GM19324 (cell line): ENCODE measurements at regions not wholly inside any gene's neighbourhood (a gene's known extent, or its start where the extent isn't known, plus 50 kb on each side); places are given as distances from the start of the nearest gene placed in this dataset.
A peak's percentile ranks its signal among the peaks of the same experiment; 100 is the strongest.

Experiments used
- ATAC-seq: cut with Tn5 transposase; IDR thresholded peaks from one replicate; pipeline ENCODE4 v1.9.1; 2021; ENCODE audit warnings: mild to moderate bottlenecking, moderate library complexity; ENCODE audit not compliant: unreplicated experiment, low FRiP score

DNA sequence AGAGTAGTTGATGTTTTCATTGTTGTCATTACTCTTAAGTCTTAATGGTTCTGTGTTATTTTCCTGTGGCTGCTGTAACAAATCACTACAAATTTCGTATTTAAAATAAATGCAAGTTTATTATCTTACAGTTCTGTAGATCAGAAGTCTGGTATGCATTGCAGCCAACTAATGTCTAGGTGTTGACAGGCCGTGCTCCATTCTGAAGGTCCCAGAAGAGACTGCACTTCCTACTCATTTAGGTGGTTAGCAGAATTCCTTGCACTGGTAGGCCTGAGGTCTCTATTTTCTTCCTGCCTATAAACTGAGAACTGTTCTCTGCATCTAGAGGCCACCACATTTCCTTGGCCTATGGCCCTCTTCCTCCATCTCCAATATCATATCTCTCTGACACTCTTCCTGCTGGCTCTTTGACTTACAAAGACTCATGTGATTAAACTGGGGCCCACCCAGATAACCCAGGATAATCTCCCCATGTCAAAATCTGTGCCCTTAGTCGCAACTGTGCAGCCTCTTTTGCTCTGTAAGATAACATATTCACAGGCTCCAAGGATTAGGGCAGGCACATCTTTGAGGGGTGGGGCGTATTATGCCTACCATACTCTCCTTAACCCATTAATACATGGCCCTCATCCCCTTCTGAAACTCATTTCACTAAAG lies 468.4 kb downstream of the FOXO1 start:
- no peak for ATAC-seq

DNA sequence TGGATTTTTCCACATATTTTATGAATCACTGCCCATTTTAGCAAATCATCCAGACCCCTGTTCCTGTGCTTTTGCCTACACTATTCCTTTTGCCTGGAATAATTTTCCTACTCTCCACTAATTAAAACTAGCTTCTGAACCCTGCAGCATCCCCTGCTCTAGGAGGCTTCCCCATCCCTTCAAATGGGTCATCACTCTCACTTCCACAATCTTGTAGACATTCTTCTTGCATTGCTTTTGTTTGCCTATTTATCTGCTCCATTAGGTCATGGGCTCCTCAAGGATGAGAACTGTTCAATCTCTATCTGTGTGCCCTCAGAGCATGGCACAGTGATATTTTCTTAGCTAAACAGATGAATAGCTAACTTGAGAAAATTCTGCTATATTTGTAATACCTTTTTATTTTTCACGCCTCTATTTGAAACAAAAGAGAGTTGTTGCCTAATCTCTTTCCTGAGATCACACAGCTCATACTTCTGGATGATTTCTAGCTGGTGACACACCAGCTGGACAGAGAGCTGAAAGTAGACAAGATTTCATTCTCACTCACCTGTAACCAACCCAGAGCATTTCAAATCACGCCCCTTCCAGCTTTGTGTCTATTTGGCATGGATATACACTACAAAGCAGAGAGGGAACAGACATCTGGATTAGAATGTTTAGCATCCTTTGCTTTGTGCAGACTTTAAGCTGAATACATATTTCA lies 466.0 kb downstream of the FOXO1 start:
- ATAC-seq = no peak

DNA sequence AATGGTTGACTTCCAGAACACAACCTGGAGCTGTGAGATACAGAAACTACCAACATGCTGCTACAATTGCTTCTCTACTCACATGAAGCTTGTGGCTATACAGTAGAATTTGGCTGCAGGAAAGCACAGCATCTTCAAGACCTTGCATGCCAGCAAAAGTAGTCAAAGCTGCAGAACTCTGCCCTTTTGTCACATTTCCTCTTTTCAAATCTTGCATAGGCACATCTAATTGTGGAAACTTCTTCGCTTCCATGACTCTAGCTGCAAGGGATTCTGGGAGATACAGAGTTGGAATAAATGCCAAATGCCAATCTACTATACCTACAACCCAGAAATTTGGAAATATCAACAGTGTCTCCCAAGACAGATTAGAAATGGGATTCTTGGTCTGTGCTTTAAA lies 462.2 kb downstream of the FOXO1 start:
- ATAC-seq = no peak

DNA sequence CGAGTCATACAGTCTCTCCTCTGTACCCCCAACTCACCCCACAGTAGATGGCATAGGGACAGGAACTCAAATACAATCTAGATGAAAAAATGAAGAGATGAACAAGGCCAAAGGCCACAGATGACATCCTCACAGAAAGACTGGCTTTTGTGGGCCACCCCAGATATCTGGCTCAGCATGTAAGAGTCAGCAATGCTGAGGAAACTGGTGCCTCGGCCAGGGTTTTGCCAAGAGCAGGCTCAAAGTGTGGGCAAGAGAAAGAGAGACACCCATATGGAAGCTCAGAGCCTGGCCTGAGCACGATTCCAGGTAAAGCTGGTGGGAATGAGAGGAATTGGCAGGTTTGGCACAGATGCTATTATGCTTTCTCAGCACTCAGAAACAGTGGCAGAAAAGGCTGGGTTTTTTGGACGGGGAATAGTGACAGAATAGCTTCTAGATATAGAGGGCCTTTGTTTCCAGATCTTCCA lies 460.6 kb downstream of the FOXO1 start:
- ATAC-seq = no peak

DNA sequence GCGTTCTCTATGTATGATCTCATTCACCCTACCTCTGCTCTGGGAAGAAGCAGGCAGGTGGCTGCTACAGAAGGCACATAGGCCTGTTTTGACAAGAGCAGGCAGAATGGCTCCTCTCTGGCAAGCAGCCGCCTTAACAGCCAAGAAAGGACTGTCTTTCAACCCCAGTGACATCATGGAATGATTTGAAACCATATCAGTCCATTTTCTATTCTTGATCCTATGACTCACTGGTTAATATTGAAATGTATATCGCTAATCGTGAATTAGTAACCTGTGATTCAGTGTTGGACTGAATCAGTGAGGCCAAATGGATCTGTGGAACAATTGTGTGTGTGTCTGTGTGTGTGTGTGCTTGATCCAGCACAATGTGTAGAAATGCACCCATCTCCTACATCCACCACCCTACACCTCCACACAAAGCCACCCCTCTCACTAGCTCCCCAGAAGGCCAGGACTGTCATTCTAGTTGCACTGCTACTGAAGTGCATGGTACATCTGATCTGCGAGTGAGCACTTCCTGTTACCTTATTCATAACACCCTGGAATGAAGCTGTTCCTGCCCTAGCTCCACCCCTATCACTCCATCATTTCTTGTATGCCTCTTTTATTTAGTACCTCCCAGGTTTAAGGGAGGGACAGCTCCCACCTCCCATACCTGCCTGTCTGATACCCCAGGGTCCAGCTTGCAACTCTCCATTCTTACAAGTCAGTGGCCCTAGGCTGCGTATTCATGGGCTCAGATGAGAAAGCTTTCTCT lies 460.0 kb downstream of the FOXO1 start:
- ATAC-seq = peak; percentile 48

DNA sequence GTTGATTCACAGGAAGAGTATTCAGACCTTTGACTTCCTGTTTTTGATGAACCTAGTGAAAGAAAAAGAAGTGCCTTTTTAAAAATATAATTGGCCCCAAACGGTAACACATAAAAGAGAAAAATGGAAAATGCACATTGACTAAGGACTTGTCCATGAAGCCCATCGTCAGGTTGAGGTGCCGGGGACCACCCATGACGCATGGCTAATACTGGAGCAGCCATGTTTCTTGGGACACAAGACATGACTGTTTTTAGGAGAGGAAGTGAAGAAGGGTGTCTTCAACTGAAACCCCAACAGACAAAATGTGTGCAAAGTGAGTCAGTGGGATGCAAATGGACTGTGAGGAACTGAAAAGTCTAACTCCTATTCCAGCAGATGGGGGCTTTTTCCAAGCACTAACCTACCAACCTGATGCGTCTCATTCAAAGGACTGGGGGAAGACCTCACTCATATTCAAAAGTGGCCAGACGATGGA lies 459.4 kb downstream of the FOXO1 start:
- peak; percentile 65 for ATAC-seq

DNA sequence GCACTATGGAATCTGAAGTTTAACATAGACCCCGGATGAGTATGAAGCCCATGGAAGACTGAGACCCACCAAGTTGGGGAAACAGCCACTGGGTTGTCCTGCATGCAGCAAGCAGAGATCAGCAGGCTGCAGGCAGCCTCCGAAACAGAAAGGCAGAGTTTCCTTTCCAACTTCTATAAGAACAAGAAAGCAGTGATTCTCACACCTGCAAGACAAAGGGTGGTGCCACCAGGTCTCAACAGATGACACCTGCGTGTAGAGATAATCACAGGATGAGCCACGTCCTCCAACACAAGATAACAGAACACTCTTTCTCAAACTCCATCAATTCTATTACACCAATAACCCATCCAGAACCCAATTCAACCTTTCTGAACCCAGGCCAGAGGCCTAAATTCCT lies 457.9 kb downstream of the FOXO1 start:
- ATAC-seq = peak; percentile 45

DNA sequence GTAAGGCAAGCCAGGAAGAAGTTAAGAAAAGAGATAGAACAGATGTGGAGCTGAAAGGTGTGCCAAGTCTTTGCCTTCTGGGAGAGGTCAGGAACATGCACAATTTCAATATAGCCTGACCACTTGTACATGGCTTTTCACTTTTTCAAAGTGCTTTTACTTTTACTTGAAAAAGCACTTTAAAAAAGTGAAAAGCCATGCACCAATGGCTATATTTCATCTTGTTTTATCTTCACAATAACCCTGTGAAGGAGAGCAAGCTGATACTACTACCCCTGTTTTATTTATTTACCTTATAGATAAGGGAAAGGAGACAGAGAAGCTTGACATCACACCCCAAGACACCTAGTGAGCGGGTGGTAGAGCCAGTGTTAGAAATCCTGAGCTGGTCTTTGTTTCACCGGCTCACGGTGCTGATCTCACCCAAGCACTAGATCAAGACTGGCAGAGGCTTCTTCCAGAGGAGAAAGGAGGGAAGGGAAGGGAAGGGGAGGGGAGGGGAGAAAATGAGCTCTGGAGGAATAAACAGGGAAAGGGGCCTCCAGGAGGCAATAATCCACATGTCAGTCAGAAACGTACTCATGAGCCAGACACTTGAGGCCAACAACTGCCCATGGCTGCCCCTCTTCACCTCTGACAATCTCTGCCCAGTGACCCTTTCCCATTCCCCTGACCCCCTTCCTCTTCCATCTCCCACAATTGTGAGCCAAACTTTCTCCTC lies 455.4 kb downstream of the FOXO1 start:
- no peak for ATAC-seq

DNA sequence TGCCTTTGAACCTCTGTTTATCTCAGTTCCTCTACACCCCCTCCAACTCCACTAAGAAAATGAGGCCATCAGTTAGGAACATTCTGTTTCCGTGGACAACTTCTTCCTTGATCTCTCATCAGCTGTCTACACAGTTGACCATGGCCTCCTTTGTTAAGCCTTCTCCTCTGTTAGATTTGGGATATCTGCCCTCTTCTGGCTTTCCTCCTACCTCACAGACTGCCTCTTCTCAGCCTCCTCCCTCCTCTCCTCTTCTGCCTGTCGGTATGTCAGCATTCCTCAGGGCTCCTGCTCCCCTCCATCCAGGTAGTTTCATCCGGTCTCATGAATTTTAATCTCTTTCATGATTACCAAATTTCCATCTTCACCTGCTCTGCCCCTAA lies 454.9 kb downstream of the FOXO1 start:
- no peak for ATAC-seq

DNA sequence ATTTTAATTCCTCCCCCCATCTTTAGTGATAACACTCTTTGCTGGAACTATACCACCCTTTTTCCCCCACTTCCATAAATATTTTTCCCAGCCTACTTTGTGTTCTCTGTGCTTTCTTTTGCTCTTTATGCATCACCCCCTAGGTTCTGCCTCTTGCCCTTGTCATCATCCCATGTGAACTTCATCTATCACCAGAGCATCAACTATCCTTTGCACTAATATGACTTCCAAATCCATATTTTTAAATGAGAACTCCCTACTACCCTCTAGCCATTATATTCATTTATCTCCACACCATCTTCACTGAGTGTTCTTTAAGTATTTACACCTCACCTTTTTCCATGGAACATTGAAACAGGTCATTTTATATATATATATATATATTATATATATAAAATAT lies 452.7 kb downstream of the FOXO1 start:
- ATAC-seq = no peak

DNA sequence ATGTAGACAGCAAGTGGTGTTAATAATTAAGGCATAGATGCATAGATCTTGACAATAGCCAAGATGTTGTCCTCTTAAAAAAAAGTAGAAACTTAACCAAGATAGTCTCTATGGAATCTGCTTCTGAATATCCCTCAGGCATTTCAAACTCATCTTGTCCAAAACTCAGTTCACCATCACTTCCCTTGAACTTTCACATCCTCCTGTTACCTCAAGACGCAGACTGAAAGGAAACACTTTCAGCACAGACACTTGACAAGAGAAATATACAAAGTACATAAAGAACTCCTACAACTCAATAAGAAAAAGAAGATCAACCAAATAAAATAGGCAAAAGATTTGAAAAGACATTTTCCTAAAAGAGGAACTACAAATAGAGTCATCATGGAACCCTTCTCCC lies 451.1 kb downstream of the FOXO1 start:
- ATAC-seq = no peak

DNA sequence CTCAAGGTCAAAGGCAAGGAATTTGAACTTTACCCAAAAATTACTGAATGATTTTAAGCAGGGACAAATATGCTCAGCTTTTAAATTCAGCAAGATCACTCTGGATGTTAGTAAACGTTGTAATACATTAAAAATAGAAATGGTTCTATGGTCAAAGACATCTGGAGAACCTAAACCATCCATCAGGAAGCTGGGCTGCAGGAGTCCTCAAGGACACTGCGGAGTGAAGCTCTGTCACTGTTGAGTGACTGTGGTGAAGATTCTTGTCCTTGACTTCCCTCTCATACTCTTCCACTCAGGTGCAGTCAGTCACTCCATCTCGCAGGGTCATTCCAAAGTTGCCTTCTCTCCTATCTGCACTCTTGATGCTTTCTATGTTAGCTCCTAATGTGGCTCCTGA lies 450.7 kb downstream of the FOXO1 start:
- no peak for ATAC-seq

DNA sequence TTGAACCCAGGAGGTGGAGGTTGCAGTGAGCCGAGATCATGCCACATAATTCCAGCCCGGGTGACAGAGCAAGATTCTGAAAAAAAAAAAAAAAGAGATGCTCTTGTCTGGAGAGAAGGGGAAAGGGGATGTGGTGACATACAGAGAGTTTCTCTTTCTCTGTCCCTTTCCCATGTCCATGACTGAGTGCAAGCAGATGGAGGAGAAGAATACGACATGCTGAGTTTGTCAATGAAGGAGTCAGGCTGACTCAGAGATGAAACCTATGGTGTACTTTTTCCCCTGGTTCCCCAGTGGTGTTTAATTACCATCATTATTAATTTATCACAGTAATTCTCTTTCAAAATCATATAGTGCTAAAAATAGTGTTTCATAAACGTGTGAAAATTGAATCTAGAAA lies 448.8 kb downstream of the FOXO1 start:
- no peak for ATAC-seq

DNA sequence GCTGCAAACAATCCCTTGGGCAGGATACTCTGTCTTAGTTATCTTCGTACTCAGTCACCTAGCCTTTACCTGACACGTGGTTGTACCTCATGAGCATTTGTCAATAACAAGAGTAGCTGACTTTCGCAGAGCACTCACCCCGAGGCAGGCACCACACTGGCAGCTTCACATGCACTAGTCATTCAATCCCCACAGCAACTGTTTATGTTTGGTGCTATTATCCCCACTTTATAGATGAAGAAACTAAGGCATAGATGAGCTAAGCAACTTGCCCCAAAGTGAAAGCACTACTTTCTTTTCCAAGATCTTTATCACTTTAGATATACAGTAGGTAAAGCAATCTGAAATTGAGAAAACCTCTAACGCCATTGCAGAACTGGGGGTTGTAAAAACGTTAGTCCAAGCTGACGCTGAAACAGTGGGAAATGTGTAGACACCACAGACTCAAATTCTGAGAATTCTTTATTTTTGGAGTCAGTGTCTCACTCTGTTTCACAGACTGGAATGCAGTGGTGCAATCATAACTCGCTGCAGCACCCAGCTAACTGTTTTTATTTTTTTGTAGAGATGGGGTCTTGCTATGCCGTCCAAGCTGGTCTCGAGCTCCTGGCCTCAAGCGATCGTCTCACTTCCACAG lies 446.0 kb downstream of the FOXO1 start:
- no peak for ATAC-seq

DNA sequence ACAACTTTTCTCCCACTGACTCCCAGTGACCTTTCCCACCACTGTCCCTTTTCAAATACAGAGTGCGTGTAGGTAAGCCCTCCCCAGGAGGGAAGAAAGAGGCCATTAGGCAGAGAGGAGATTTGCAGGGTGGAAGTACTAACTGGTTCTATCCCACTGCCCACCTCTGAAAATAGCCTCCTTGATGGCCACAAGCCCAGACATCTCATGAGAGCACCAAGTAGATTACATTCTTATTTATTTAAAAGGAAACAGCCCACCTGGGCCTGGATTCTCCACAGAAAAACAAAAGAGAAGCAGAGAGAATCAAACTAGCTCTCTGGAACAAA lies 445.3 kb downstream of the FOXO1 start:
- ATAC-seq = no peak

DNA sequence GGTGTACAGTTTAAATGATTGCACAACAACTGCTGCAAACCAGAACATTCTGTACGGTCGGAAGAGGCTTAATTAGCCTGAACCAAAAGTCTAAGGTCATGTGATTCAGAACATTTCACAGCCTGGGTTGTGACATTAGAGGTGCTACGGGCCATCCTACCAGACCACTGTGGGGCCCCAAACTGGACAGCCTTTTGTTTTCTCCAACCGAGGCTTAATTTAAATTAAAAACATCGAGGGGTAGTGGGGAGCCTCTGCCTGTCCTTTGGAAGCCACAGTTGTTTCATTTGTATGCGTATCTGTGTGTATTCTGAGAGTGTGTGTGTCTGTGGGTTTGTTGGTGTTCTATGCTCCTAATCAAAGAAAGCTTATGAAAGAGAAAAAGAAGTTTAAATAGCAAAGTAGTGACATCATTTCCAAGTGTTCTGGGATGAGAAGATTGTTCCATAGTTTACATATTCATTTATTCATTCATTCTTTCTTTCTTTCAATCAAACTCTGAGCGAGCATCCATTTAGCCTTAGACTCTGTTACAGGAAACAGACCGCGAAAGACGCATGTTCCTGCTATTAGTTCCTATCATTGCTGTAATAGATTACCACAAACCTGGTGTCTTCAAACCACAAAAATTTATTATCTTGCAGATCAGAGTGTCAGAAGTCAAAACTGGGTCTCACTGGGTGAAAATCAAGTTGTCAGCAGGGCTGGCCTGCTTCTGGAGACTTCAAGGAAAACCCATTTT lies 444.8 kb downstream of the FOXO1 start:
- no peak for ATAC-seq

DNA sequence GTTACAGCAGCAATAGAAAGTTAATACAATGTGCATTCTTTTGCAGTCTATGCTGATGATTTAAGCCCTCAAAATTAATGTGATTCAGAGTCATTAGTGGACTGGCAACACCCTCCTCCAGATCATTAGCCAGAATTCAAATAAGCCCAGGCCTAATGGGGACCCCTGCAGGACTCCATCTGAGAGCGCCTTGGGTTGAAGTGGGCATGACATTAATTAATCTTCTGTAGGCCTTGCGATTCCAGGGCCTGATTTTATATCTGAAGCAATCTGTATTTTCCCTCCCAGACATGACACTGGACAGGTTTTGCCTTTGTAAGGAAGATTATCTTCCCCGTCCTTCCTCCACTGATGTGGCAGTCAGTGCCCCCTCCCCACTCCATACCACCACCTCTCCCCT lies 442.9 kb downstream of the FOXO1 start:
- ATAC-seq = no peak

DNA sequence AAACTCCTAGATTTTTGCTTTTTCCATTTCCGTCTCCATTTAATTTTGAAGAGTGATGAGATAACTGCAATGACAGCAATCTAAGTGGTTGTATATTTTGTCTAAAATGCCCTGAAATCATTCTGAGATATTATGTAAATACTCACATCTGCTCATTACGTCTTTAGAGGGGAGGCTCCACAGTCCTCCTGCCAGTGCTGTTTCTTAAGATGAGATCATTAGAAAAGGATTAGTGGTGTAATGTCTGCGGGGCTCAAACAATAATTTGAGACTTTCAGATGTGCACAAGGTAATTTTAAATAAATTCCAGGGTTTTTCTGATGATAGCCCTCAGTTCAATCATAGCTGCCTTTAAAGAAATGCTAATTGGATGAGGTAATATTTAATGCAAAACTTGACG lies 437.9 kb downstream of the FOXO1 start:
- no peak for ATAC-seq

DNA sequence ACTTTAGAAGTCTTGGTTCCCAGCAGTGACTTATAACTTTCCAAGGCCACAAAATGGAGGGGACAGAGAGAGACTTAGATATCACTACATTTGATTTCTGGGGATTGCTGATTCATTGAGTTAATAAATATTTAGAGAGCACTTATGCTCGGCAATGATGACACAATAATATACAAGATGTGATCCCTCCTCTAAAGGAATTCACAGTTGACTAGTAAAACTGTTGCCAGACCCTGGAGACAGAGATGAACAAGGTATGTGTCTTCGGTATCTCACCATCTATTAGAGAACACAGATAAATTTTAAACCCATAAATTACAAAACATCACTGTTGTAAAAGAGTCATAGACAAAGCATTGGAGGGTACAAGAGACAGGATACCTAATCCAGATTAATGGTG lies 437.5 kb downstream of the FOXO1 start:
- ATAC-seq = no peak

DNA sequence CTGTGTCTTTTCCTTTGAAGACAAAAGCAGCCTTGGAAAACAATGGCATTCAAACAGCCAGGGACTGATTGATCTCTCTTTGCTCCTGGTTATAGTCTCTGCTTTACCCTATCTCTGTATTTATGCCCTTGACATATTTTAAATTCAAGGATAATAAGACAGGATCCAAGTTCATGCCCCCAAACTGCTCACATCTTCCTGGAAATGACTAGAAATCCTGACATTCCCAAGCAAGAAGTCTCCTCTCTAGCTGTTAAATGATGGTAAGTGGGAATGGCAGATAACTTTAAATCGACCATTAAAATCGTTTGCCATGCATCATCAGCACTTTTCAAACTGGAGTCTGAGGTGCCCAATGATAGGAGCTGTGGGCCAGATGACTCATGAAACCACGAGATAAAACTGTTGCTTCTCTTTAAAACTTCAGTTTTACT lies 435.6 kb downstream of the FOXO1 start:
- ATAC-seq = no peak
